Dermis blood vessel endothelial cell (primary cell): ENCODE measurements at regions not wholly inside any gene's neighbourhood (a gene's known extent, or its start where the extent isn't known, plus 50 kb on each side); places are given as distances from the start of the nearest gene placed in this dataset.

Experiments
- DNase-seq: peaks from one replicate; pipeline ENCODE4 v3.0.0; 2010

DNA sequence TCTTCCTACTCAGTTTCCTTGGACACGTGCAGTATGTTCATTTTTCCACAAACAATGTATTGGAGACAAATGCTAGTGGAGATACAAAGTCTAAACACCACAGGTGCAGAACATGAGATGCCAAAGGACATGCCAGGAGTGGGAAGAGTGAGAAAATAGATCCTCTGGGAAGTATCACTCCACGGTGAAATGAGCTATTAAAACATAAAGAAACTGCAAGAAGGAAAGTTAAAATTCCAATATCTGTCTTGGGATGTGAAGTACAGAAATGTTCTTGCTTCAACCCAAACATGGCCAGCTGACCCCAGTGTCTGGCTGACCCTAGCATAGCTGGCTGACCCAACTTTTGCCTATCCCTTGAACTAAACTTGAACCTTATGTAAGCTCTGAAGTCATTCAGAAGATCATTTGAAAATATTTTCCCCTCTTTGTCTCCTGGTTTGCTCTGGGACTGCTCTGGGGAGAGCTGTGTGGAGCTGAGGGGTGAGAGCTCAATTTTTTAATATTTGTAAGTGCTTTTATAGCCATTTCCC lies 59.5 kb downstream of the FZD1 start:
- no peak for DNase-seq

DNA sequence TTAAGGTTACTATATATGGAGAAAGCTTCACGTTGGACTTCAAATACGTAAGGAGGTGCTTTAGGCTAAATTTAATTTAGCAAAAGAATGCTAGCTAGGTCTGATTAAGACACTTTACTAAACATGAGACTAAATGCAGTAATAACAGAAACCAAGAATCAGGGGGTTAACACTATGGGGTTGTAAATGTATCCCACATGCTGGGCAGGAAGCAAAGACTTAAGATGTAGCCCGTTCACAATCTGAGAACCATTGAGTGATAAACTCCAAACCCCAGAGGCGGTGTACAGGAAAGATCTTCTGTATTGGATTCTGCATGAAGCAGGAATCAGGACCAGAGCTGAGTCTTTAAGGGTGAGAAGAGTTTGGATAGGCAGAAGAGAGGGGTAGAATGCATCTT lies 60.4 kb downstream of the FZD1 start:
- DNase-seq = no peak

DNA sequence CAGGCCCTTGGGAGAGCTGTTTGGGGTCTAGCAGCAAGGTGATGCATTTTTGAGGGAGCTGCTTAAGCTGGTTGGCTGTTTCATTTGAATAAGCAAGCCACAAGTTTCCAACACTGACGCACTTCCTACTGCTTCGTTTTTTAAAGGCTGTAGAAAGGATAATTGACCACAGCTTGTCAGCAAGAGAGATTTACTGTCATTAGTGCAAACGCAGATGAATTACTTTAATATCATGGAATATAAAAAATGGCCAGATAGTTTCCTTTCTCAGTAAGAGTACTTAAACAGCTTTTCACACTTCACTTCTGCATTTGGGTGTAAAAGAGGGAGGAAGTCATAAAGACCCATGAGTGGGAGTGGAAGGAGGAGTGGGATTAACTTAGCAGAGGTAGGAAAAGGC lies 61.5 kb downstream of the FZD1 start:
- peak; percentile 40 for DNase-seq

DNA sequence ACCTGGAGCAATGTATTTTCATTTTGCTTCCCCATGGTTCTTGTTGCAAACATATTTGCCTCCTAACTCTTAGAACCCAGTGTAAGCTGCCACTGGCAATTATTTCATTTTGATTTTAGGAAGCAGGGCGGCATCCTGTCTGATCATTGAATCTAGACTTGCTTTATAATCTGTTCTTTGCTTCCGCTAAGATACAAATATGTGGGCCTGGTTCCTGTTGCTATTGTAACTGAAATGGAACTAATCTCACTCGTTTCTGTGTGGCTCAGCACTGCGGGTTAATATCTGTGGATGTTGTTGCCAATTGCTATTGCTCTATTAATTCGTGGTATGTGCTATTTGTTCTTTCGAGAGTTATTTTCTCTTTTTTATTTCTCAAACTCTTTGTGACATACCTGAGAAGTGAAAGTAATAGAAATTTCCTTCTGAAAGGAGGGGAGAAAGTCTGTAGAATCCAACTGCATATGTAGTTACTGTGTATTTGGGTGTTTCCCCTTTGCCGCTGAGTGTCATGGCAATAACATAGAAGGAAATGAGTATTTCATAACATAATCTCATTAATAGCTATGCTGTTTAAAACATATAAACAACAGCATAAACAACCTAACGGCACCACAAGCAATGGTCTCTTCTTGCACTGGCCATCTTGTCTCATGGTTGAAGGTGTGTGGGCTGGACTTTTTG lies 62.4 kb downstream of the FZD1 start:
- peak; percentile 70 for DNase-seq

DNA sequence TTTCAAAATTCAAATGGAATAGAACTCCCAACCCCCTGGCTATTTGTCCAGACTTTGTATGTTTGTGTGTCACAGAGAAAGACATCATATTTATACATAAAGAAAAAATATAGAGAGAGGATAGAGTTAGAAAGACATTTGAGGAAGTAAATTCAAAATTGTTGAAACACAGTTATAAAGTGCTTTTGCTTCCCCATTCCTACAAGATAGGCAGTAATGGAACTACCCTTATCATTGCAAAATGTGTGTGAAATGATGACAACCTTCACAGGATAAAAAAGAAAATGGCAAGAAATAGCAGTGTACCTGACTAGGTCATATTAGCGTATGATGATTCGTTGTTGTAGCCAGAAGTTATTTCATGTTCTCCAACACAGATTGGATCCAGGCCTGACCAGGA lies 63.1 kb downstream of the FZD1 start:
- DNase-seq = no peak

DNA sequence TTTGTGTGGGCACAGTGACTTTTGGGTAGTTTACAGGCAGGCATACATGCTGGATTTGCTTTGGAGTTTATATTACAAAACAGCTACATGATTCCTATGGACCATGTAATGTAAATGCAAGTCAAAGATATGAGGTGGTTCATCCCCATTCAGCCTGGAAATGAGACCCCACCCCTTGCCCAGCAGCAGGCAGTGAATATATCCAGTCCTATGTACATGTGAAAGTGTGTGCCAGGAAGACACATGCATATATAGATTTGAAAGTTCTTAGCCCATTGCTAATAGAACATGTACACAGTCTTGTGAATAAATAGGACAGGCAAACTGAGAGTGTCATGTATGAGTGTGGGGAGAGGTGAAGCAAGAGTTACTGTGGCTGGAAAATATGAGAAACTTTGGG lies 65.3 kb downstream of the FZD1 start:
- no peak for DNase-seq

DNA sequence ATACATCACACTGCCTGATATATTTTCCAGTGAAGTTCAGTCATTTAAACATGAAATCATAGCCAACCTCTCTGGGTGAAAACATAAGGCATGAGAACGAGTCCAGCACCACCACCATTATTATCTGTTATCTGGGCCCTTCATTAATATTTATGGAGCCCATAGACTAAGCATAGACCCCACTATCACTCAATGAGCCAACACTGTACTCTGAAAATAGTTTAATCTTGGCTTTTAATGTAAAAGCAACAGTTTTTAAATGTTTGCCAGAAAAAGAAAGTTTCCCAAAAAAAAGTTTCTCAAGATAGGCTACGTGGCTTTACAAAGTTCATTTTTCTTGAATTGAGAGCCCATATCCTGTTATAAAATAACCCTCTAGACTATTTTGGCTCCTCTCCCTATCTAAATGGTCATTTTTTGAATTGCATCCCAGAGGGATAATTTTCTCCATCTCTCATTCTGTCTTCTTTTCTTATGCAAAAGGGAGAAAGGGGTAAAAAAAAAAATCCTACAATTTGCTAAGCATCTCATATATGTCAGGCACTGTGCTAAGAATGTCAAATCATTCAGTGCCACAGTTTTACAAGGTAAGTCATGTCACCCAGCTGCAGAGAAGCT lies 66.1 kb downstream of the FZD1 start:
- no peak for DNase-seq

DNA sequence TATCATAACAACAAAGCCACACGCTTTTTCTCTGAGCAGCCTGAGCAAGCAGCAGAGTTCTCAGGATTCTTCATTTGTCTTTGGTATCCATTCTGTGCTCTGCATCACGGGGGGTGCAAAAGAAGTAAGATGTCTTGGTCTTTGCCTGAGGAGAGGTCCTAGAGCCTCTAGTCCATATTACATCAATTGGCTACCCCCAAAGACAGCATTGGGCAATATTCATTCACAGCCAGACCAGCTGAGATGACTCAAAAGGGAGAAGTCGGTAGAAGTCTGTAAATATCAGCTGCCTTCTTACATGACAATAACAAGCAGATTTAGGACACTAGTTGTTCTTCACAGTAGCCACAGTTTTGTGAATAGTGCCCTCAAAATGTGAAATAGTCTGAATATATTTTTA lies 66.6 kb downstream of the FZD1 start:
- no peak for DNase-seq

DNA sequence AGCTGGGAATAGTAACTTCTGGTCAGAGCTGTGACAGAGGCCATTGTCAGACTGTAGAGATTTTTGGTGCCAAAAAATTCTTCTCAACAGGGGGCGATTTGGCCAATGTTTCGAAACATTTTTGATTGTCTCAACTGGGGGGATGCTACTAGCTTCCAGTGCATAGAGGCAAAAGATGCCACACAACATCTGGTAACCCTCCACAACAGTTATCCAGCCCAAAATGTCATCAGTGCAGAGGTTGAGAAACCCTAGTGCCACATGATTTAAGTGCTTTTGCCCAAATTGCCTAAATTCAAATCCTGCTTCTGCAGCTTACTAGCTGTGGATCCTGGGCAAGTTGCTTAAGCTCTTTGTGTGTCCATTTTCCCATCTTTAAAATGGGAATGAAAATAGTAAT lies 71.9 kb downstream of the FZD1 start:
- DNase-seq = no peak

DNA sequence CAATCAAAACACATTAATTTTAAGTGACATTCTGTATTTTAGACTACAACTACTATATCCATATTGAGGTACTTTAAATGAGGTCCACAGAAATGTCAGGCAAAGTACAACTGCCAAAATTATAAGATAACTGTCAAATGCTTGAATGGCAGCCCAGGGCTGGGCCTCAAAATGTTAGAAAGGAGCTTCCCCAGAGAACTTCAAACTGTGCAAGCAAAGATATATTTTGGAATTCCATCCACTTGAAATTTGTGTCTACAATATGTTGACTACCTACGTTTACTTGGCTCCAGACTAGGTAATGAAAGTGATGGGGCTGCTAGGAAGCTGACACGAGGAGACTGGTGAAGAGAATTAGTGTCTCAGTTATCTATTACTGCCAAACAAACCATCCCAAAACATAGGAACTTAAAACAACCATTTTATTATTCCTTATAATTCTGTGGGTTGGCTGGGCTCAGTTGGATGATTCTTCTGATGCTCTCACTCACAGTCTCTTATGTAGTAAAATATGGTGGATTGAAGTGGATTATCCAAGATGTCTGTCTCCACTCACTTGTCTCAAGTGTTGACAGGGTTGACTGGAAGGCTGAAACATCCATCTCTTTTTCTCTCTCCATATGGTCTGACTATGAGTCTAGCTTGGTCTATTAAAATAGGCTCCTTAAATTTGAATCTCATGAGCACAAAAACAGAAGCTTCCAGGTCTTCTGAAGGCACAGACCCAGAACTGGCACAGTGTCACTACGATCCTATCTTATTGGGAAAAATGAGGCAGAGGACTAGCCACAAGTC lies 74.2 kb downstream of the FZD1 start:
- no peak for DNase-seq

DNA sequence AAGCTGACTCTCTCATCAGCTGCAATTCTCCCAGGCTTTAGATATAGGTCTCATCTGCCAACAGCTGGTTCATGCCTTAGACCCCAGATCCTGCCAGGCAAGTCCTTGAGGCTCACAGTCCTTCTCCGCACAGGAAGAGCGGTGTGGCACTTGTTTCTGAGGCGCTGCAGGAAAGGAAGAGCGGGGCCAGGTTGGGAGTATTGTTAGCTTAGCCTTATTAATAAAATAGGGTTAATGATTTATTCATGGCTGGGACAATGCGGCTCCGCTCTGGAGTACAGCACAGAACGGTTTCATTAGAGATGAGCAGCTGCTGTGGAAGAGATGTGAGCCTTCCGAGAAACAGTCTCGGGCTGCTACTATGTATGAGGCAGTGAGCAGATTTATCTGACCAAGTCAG lies 78.1 kb downstream of the FZD1 start:
- no peak for DNase-seq

DNA sequence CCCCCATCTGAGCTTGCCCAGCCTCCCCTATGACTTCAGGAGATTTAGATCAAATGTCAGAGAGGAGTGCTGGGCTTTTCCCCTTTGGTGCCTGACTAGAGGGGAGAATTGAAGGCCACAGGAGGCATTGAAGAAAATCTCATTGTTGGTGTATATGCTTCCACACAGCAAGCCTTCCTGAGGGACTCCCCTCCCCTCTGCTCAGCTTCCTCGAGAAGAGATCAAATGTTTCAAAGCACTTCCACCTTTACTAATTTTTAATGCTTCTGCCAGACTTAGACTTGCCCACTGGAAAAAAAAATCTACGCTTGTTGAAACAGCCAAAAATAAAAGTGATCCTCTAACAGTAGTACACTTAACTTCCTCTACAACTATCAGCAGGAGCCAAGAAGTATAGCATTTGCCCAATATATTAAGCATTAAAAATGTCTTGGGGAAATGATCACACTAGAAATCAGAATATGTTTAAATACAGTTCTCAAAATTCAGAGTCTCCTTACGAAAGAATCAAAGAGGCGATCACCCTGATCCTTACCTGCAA lies 79.3 kb downstream of the FZD1 start:
- no peak for DNase-seq

DNA sequence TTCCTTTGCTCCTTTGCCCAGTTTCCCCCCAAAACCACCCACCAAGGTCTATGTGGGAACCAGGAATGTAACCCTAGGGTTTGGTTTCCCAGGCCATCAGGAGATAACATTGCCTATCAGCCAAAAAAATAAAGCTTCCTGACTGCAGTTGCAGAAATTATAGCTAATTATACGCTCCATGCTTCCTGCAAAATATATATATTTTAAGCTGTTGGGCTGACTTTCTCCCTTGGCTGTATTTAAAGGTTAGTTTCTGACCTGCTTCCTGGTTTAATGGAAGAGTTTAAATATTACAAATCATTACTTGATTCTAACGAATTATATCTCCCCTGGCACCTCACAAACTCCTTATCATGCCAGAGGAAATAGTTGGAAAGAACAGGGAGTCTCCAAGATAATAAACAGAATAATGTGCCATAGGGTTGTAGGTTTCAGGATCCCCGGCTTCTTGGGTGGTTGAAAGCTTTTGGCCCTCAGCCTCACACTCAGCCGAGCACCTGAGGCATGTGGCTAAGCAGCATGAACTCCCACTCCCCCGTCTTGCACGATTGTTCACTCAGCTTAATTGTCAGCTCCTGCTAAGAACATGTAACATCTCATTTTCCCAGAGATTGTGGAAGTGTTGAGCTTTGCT lies 79.9 kb downstream of the FZD1 start:
- DNase-seq = no peak

DNA sequence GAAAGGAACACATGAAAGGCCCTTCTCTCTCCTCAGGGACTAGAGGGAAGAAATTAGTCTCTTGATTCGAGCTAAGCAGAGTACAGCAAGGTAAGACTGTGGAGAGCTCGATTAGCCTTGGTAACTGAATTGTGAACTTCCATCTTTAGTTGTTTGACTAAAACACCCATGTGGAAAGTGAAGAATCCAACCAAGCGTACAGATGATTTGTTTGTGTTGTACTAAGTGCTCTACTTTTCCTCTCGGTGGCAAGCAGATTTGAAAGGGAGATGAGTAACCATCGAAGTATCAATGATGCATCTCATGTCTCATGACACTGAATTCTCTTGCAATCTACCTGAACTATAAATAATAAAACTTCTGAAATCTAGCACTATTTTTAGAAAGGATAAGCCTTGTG lies 80.7 kb downstream of the FZD1 start:
- no peak for DNase-seq

DNA sequence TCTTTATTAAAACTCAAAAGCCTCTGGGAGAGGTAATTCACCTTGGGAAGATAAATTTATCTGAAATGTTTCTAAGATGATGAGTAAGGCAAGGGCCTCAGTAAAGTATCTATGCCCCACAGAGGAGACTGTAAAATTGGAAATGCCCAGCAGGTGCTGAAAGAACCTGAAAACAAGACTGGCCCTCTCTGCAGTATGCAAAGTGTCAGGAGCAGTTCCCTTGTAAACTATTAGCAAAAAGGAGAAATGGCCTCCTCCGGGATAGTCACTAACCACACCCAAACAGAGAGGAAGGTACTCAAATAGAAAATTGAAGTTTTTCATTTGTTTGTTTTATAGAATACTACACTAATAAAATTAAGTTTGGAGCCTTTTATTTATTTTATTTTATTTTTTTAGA lies 81.2 kb downstream of the FZD1 start:
- DNase-seq = no peak

DNA sequence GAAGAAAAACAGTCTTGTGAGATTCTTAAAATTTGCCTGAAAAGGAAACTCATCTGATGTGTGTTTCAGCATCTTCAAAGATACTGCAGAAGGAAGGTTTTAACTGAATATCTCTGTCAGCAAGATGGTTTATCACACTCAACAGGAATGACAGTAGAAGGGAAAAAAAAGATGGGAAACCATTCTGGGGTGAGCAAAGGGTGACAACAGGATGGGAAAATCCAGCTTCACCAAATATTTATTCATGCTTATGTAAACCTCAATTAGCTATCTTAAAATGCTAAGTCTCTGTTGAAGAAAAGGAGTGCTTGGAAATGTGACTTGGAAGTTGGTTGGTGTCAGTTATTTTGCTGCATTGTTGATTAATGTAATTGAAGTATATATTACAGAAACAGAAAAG lies 82.2 kb downstream of the FZD1 start:
- DNase-seq = no peak

DNA sequence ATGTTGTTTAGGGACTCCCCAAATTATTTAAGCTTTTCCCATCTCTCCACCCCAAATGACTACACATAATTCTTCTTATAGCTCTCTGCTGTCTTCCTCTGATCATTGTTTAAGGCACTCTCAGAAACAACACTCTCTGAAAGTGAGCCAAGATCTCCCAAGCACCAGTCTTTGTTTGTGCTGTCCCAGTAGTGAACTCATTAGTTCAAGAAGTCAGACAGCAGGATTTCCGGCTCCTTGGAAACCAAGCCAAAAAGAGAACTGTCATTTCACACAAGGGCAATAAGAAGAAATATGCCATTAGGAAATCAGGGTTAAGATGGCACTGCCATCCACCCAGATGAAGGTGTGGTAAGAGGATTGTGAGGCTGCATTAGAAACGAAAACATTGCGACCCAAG lies 83.1 kb downstream of the FZD1 start:
- peak; percentile 89 for DNase-seq

DNA sequence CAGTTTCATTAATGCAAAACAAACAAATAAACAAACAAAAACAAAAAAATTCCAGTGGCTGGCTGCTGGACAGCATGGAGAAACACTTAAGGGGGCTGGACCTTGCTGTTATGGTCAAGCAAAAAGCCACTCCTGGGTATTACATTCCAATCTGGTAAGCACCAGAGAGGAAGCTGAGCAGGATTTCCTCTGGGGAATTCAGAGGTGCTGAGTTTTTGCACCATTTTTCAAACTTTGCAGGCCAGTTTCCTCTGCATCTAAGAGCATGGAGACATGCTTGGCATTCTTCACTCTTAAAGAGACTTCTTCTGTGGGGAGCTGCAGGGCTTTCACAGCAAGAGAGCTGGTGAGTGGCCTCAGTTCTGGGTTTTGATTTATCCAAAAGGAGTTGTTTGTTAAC lies 84.5 kb downstream of the FZD1 start:
- DNase-seq = peak; percentile 79

DNA sequence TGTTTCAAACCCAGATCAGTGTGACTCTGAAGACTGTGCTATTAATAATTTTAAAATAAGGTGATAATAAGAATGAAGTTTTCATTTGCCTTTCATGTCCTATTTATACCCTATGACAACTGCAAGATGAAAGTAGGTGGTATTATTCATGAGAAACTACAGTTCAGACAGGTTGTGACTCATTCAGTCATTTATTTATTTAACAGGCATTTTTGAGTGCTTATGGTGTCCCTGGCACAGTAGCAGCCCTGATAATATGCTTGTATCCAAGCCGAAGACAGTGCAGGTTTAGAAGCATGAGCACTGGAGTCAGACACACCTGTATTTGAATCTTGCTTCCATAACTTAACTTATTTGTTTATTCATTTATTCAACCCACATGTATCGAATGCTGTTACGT lies 87.1 kb downstream of the FZD1 start:
- peak; percentile 67 for DNase-seq

DNA sequence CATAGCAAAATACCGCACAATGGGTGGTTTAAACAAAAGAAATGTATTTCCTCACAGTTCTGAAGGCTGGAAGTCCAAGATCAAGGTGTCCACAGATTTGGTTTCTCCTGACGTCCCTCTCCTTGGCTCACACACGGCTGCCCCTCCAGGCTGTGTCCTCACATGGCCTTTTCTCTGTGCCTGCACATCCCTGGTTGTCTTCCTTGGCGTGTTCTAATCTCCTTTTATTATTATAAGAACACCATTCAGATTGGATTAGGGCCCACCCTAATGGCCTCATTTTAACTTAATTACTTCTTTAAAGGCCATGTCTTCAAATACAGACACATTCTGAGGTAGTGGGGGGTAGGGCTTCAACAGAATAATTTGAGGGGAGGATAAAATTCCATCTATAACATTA lies 87.9 kb downstream of the FZD1 start:
- no peak for DNase-seq

DNA sequence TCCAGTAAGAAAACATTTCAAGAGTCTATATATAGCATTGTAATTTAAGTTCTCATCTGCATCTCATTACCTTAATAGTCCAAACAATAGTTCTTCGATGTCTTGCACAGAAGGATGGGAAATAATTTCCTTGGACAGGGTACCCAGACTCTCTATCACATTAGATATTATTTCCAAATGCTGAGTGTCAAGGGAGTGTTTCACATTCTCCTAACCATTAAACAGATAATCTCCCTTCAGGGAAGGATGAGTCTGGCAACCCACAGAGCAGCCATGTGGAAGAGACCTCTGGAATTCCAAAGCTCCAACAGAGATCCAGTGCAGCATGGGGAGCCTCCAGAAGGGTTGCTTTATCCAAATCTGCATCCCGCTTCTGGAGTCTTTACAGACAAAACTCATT lies 89.6 kb downstream of the FZD1 start:
- no peak for DNase-seq

DNA sequence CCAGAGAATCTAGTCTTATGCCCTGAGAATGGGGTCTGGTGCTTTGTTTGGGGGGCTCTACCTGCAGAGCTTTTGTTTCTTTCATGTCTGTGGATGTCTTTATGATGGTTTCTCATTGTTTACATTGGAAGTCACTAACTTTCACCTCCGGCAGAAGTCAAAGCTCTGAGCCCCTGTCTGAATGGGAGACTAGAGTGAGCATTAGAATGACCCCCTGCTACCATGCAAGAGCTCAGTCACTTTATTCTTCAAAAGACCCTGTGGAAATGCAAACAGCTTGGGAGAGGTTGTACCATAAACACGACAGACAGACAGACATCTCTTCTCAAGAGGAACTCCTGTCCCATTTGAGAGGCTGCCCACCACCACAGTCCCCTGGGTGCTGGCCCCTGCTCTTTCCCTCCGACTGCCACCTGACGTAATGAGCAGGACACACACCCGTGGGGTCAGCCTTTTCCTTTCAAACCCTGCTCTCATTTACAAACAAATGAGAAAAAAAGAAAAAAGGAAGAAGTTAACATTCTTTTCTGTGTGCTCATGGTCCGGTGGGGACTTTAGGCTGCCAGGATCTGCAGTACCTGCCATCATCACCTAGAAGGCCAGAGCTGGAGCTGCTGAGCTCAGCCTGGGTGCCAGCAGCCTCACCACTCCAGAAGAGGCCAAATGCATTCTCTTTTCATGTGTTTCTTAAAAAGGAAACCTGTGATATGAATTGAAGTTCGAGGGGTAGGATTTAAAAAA lies 91.6 kb downstream of the FZD1 start:
- no peak for DNase-seq
